Neural cell (in vitro differentiated cells): ENCODE measurements at regions not wholly inside any gene's neighbourhood (a gene's known extent, or its start where the extent isn't known, plus 50 kb on each side); places are given as distances from the start of the nearest gene placed in this dataset.

Experiments
- CTCF ChIP-seq: fragments of 450-650 bp; IDR thresholded peaks from 2 replicates; pipeline ENCODE4 v1.5.1; 2014; ENCODE audit warnings: antibody characterized with exemption, mild to moderate bottlenecking, moderate library complexity; ENCODE audit not compliant: poor library complexity, severe bottlenecking
- EP300 ChIP-seq: fragments of 450-650 bp; conservative IDR thresholded peaks from 2 replicates; pipeline ENCODE4 v1.6.1; 2014; ENCODE audit warnings: antibody characterized with exemption, mild to moderate bottlenecking, moderate library complexity; ENCODE audit not compliant: poor library complexity, severe bottlenecking
- EZH2 ChIP-seq: fragments of 200-600, 300-800 bp; shearing (Covaris generic), sonication (generic); IDR thresholded peaks from 2 replicates; pipeline ENCODE4 v1.6.1; 2014; ENCODE audit warnings: antibody characterized with exemption, low read length, borderline replicate concordance, mild to moderate bottlenecking; ENCODE audit not compliant: insufficient read depth, poor library complexity, severe bottlenecking
- MXI1 ChIP-seq: fragments of 450-650 bp; conservative IDR thresholded peaks from 2 replicates; pipeline ENCODE4 v1.6.1; 2014; ENCODE audit warnings: antibody characterized with exemption, mild to moderate bottlenecking; ENCODE audit not compliant: poor library complexity, severe bottlenecking
- REST ChIP-seq: IDR thresholded peaks from 2 replicates; pipeline ENCODE4 v1.6.1; 2012; ENCODE audit warnings: borderline replicate concordance
- SMC3 ChIP-seq: fragments of 450-650 bp; conservative IDR thresholded peaks from 2 replicates; pipeline ENCODE4 v1.6.1; 2014; ENCODE audit warnings: antibody characterized with exemption, mild to moderate bottlenecking, moderate library complexity; ENCODE audit not compliant: poor library complexity
- TAF1 ChIP-seq: IDR thresholded peaks from 2 replicates; pipeline ENCODE4 v1.6.1; 2012; ENCODE audit warnings: low read depth

GRCh38 chr9:116030517-116030916 is 123.1 kb upstream of the PAPPA start:
- TF ChIP-seq CTCF = no peak
- TF ChIP-seq MXI1 = no peak
- TF ChIP-seq REST = no peak
- TF ChIP-seq EZH2 = no peak
- no peak for TF ChIP-seq TAF1
- TF ChIP-seq SMC3 = no peak
- TF ChIP-seq EP300 = no peak
